Liver (tissue), 8 donors: ENCODE measurements at regions not wholly inside any gene's neighbourhood (a gene's known extent, or its start where the extent isn't known, plus 50 kb on each side); places are given as distances from the start of the nearest gene placed in this dataset.

ENCODE experiments used
- DNase-seq: peaks from one replicate; pipeline ENCODE4 v3.0.0-alpha.2; 2017; ENCODE audit warnings: low spot score
- H3K27ac ChIP-seq, 2 donors: one replicate each; pipeline ENCODE4 v1.7.0; 2013; ENCODE audit warnings: inconsistent platforms in 2 of 2, low read length in 2 of 2, control low read depth in 1 of 2, low read depth in 1 of 2, mild to moderate bottlenecking in 1 of 2
- H3K27me3 ChIP-seq, 4 donors: one replicate each; pipeline versions ENCODE4 v1.6.1 to v1.7.0; 2013; ENCODE audit warnings: low read length in 3 of 4, inconsistent platforms in 1 of 4, mild to moderate bottlenecking in 1 of 4, moderate library complexity in 1 of 4; ENCODE audit not compliant: control insufficient read depth in 4 of 4, insufficient read depth in 4 of 4
- H3K36me3 ChIP-seq, 4 donors: one replicate each; pipeline versions ENCODE4 v1.6.1 to v1.7.0; 2013; ENCODE audit warnings: low read length in 3 of 4, mild to moderate bottlenecking in 3 of 4, low read depth in 1 of 4, moderate library complexity in 1 of 4; ENCODE audit not compliant: control insufficient read depth in 4 of 4, insufficient read depth in 3 of 4
- H3K4me1 ChIP-seq, 4 donors: one replicate each; pipeline versions ENCODE4 v1.6.1 to v1.7.0; 2013; ENCODE audit warnings: low read length in 3 of 4, mild to moderate bottlenecking in 3 of 4, moderate library complexity in 1 of 4; ENCODE audit not compliant: control insufficient read depth in 4 of 4, insufficient read depth in 4 of 4
- H3K4me3 ChIP-seq, 3 donors: one replicate each; pipeline versions ENCODE4 v1.6.1 to v1.7.0; 2013; ENCODE audit warnings: low read length in 3 of 3, control low read depth in 1 of 3, low read depth in 1 of 3, mild to moderate bottlenecking in 1 of 3
- H3K9ac ChIP-seq, 2 donors: one replicate each; pipeline ENCODE4 v1.7.0; 2013; ENCODE audit warnings: low read length in 2 of 2, mild to moderate bottlenecking in 2 of 2, moderate library complexity in 2 of 2, control low read depth in 1 of 2, low read depth in 1 of 2
- H3K9me3 ChIP-seq, 4 donors: one replicate each; pipeline versions ENCODE4 v1.6.1 to v1.7.0; 2013; ENCODE audit warnings: low read length in 3 of 4; ENCODE audit not compliant: control insufficient read depth in 4 of 4
- ATF3 ChIP-seq: IDR thresholded peaks from 2 replicates; pipeline ENCODE4 v1.6.1; 2016; ENCODE audit warnings: antibody characterized with exemption
- CTCF ChIP-seq: fragments of 150-350 bp; IDR thresholded peaks from 2 replicates; pipeline ENCODE4 v1.5.1; 2017; ENCODE audit warnings: improper control_type of control experiment, low read depth, low read length; ENCODE audit not compliant: missing input control
- EGR1 ChIP-seq, 2 donors: IDR thresholded peaks; 2 replicates each; pipeline ENCODE4 v1.6.1; 2016 to 2018; ENCODE audit warnings: antibody characterized with exemption in 2 of 2, low read depth in 2 of 2
- FOXA1 ChIP-seq: IDR thresholded peaks from 2 replicates; pipeline ENCODE4 v1.6.1; 2016; ENCODE audit warnings: antibody characterized with exemption
- FOXA2 ChIP-seq: IDR thresholded peaks from 2 replicates; pipeline ENCODE4 v1.6.1; 2016; ENCODE audit warnings: antibody characterized with exemption
- GABPA ChIP-seq, 2 donors: IDR thresholded peaks in 1 of 2; conservative IDR thresholded peaks in 1 of 2; 2 replicates each; pipeline ENCODE4 v1.6.1; 2016; ENCODE audit warnings: antibody characterized with exemption in 2 of 2, mild to moderate bottlenecking in 1 of 2, moderate library complexity in 1 of 2
- HNF4A ChIP-seq, 2 donors: conservative IDR thresholded peaks; 2 replicates each; pipeline ENCODE4 v1.6.1; 2016; ENCODE audit warnings: antibody characterized with exemption in 2 of 2, mild to moderate bottlenecking in 2 of 2
- HNF4G ChIP-seq: IDR thresholded peaks from 2 replicates; pipeline ENCODE4 v1.6.1; 2016; ENCODE audit warnings: antibody characterized with exemption
- JUND ChIP-seq, 2 donors: IDR thresholded peaks; 2 replicates each; pipeline ENCODE4 v1.6.1; 2016; ENCODE audit warnings: antibody characterized with exemption in 2 of 2
- MAX ChIP-seq: IDR thresholded peaks from 2 replicates; pipeline ENCODE4 v1.6.1; 2016; ENCODE audit warnings: antibody characterized with exemption
- NR2F2 ChIP-seq: IDR thresholded peaks from 2 replicates; pipeline ENCODE4 v1.6.1; 2016; ENCODE audit warnings: antibody characterized with exemption
- RAD21 ChIP-seq, 2 donors: IDR thresholded peaks; 2 replicates each; pipeline ENCODE4 v1.6.1; 2016; ENCODE audit warnings: antibody characterized with exemption in 2 of 2, mild to moderate bottlenecking in 2 of 2
- REST ChIP-seq: IDR thresholded peaks from 2 replicates; pipeline ENCODE4 v1.6.1; 2016; ENCODE audit warnings: antibody characterized with exemption, mild to moderate bottlenecking
- RXRA ChIP-seq, 2 donors: IDR thresholded peaks; 2 replicates each; pipeline ENCODE4 v1.6.1; 2017 to 2018; ENCODE audit warnings: antibody characterized with exemption in 2 of 2, mild to moderate bottlenecking in 1 of 2
- SP1 ChIP-seq: IDR thresholded peaks from 2 replicates; pipeline ENCODE4 v1.6.1; 2018; ENCODE audit warnings: antibody characterized with exemption, mild to moderate bottlenecking
- TAF1 ChIP-seq: conservative IDR thresholded peaks from 2 replicates; pipeline ENCODE4 v1.6.1; 2016; ENCODE audit warnings: antibody characterized with exemption, mild to moderate bottlenecking
- YY1 ChIP-seq: IDR thresholded peaks from 2 replicates; pipeline ENCODE4 v1.6.1; 2016; ENCODE audit warnings: antibody characterized with exemption, mild to moderate bottlenecking
- ZBTB33 ChIP-seq: IDR thresholded peaks from 2 replicates; pipeline ENCODE4 v1.6.1; 2016; ENCODE audit warnings: antibody characterized with exemption
- WGBS: extraction: QIAGEN DNeasy Blood & Tissue Kit; methylation state at CpG from one replicate; pipeline ENCODE4 v1.1.7; 2013; 5-methylcytosine and 5-hydroxymethylcytosine counted together
- donor health status: healthy.
- donor health status: healthy.
- donor health status: healthy.
- donor health status: healthy.
- donor health status: healthy.

- Histone ChIP-seq H3K4me1 (no peaks in the 10 kb centered on the region), H3K27me3 (no peaks in the 10 kb centered on the region), H3K4me3 (no peak overlapping the region), H3K9me3 (no peaks in the 10 kb centered on the region), H3K36me3 (no peaks in the 10 kb centered on the region), H3K27ac (no peak overlapping the region), H3K9ac (no peak overlapping the region)
- no peak for DNase-seq
- 50% methylated on average over 5 of the region's 5 CpGs for WGBS
- TF ChIP-seq TAF1: no peak
- peak; percentile 25 to 33 for TF ChIP-seq RAD21 (IDR thresholded peaks at IDR 0.05)
These were observed 1165.1 kb downstream of the ROBO2 start for GRCh38 chr3:78204977-78205376.

- Histone ChIP-seq H3K9ac (no peak overlapping the region), H3K36me3 (no peaks in the 10 kb centered on the region), H3K4me1 (no peaks in the 10 kb centered on the region), H3K27ac (no peak overlapping the region), H3K9me3 (peaks cover 0 to 3% (median 0%) of the 10 kb centered on the region in 4 donors), H3K4me3 (no peak overlapping the region), H3K27me3 (no peaks in the 10 kb centered on the region)
- TF ChIP-seq YY1 (no peak), TAF1 (no peak), FOXA2 (no peak), SP1 (no peak), MAX (no peak), ZBTB33 (no peak), NR2F2 (no peak), GABPA (IDR thresholded peaks at IDR 0.05 in 1 of 2, conservative IDR thresholded peaks at IDR 0.05 in 1 of 2) (no peak), HNF4G (no peak), RXRA (IDR thresholded peaks at IDR 0.05) (no peak)
- no peak for DNase-seq
- WGBS: 80% methylated on average over 2 of the region's 2 CpGs
These were observed 1181.4 kb downstream of the ROBO2 start for GRCh38 chr3:78221300-78221699.

GRCh38 chr3:78221796-78222195, 1181.9 kb downstream of the ROBO2 start:
- H3K27ac ChIP-seq: no peak overlapping the region
- H3K4me1 ChIP-seq: no peaks in the 10 kb centered on the region
- H3K36me3 ChIP-seq: no peaks in the 10 kb centered on the region
- TF ChIP-seq ATF3 (no peak), JUND (IDR thresholded peaks at IDR 0.05) (no peak), HNF4A (conservative IDR thresholded peaks at IDR 0.05) (no peak), GABPA (IDR thresholded peaks at IDR 0.05 in 1 of 2, conservative IDR thresholded peaks at IDR 0.05 in 1 of 2) (no peak), HNF4G (no peak), SP1 (no peak), RAD21 (IDR thresholded peaks at IDR 0.05) (no peak), MAX (no peak), REST (no peak), RXRA (IDR thresholded peaks at IDR 0.05) (no peak), FOXA2 (no peak), NR2F2 (no peak), TAF1 (no peak), FOXA1 (no peak), YY1 (no peak), CTCF (no peak), ZBTB33 (no peak), EGR1 (IDR thresholded peaks at IDR 0.05; ENCODE audit: low read depth in 2 of 2) (no peak)
- DNase-seq: no peak
- no peak overlapping the region for H3K4me3 ChIP-seq
- H3K9ac ChIP-seq: no peak overlapping the region
- no peaks in the 10 kb centered on the region for H3K27me3 ChIP-seq
- H3K9me3 ChIP-seq: peaks cover 0 to under 1% (median 0%) of the 10 kb centered on the region in 4 donors
